ENCODE measurements at regions not wholly inside any gene's neighbourhood (a gene's known extent, or its start where the extent isn't known, plus 50 kb on each side); places are given as distances from the start of the nearest gene placed in this dataset.

- TF ChIP-seq CTCF (IDR thresholded peaks at IDR 0.05), result no peak
- TF ChIP-seq POLR2A (IDR thresholded peaks at IDR 0.05), result no peak
These were observed 130.6 kb downstream of the TSN start for GRCh38 chr2:121886059-121886458.

All from esophagus squamous epithelium (tissue), 4 donors.